Stomach (tissue), 8 donors: ENCODE measurements at regions not wholly inside any gene's neighbourhood (a gene's known extent, or its start where the extent isn't known, plus 50 kb on each side); places are given as distances from the start of the nearest gene placed in this dataset.

ENCODE experiments used
- DNase-seq, 2 donors: peaks; one replicate each; pipeline versions ENCODE4 v3.0.0 to v3.0.0-alpha.2; 2013 to 2019
- H3K27ac ChIP-seq, 5 donors: fragments of 200-600 bp in 4 of 5; sonication (generic) in 4 of 5; one replicate each; pipeline ENCODE4 v1.5.1; 2013 to 2019; ENCODE audit warnings: mild to moderate bottlenecking in 1 of 5, moderate library complexity in 1 of 5
- H3K27me3 ChIP-seq, 3 donors: fragments of 200-600 bp; sonication (generic); one replicate each; pipeline ENCODE4 v1.5.1; 2017 to 2019; ENCODE audit warnings: mixed run types in 1 of 3
- H3K36me3 ChIP-seq, 4 donors: fragments of 200-600 bp; sonication (generic); 1 replicate in 3 of 4; 2 replicates in 1 of 4; pipeline ENCODE4 v1.5.1; 2016 to 2019
- H3K4me1 ChIP-seq, 4 donors: fragments of 200-600 bp; sonication (generic); one replicate each; pipeline ENCODE4 v1.5.1; 2016 to 2019
- H3K4me3 ChIP-seq, 4 donors: fragments of 200-600 bp; sonication (generic) in 3 of 4; one replicate each; pipeline ENCODE4 v1.5.1; 2016 to 2019; ENCODE audit warnings: mild to moderate bottlenecking in 1 of 4
- H3K9me3 ChIP-seq, 4 donors: fragments of 200-600 bp; sonication (generic); one replicate each; pipeline ENCODE4 v1.5.1; 2016 to 2019
- CTCF ChIP-seq, 7 experiments: fragments of 450-650 bp in 4 of 7; fragments of 200-600 bp in 3 of 7; sonication (generic) in 3 of 7; IDR thresholded peaks; one replicate each; pipeline ENCODE4 v1.5.1; 2016 to 2019; ENCODE audit warnings: antibody characterized with exemption in 7 of 7, control low read depth in 2 of 7, mild to moderate bottlenecking in 1 of 7
- EP300 ChIP-seq: sonication (generic); formaldehyde crosslinking; IDR thresholded peaks from one replicate; pipeline ENCODE4 v1.6.1; 2017; ENCODE audit warnings: antibody characterized with exemption
- POLR2A ChIP-seq, 4 donors: fragments of 450-650 bp; IDR thresholded peaks; one replicate each; pipeline ENCODE4 v1.6.1; 2016; ENCODE audit warnings: antibody characterized with exemption in 4 of 4, control low read depth in 2 of 4, mild to moderate bottlenecking in 1 of 4, moderate library complexity in 1 of 4
- POLR2AphosphoS5 ChIP-seq, 3 donors: sonication (generic); formaldehyde crosslinking; IDR thresholded peaks; one replicate each; pipeline ENCODE4 v1.6.1; 2016; ENCODE audit warnings: antibody characterized with exemption in 3 of 3
- WGBS, 5 donors: extraction: QIAGEN DNeasy Blood & Tissue Kit in 3 of 5; methylation state at CpG; one replicate each; pipeline versions ENCODE4 v1.1.5 to v1.1.7; 2013 to 2018; 5-methylcytosine and 5-hydroxymethylcytosine counted together
- intact Hi-C: fragments of 100-400 bp; cut with DNase I; formaldehyde crosslinking; loops from one replicate; pipeline ENCODE4 v1.15.1; 2023; ENCODE audit warnings: low total_unique reads
- donor health status: healthy with polysubstance abuse.
- donor health status: Bipolar disorder and iron deficiency.
- donor health status: healthy.

GRCh38 chr20:48146877-48147276, 361.6 kb upstream of the SULF2 start:
- no peaks in the 10 kb centered on the region for H3K36me3 ChIP-seq
- no peak for TF ChIP-seq CTCF (IDR thresholded peaks at IDR 0.05)
- no peak for TF ChIP-seq POLR2A (IDR thresholded peaks at IDR 0.05)
- no peak for TF ChIP-seq EP300
- no peak for TF ChIP-seq POLR2AphosphoS5 (IDR thresholded peaks at IDR 0.05)
- no peak overlapping the region for H3K4me3 ChIP-seq
- H3K9me3 ChIP-seq, result peaks cover 0 to 2% (median under 1%) of the 10 kb centered on the region in 4 donors
- no peaks in the 10 kb centered on the region for H3K4me1 ChIP-seq
- H3K27me3 ChIP-seq, result peaks cover 0 to 8% (median 0%) of the 10 kb centered on the region in 3 donors
- WGBS, 5 donors, result 45 to 52% (median 48%) methylated on average over 7 of the region's 7 CpGs
- DNase-seq, result no peak
- intact Hi-C loops, result no loop called here
- H3K27ac ChIP-seq, result no peak overlapping the region

- WGBS, 5 donors, result 77 to 86% (median 82%) methylated on average over 3 of the region's 3 CpGs
- intact Hi-C loops, result no loop called here
- no peaks in the 10 kb centered on the region for H3K4me1 ChIP-seq
- TF ChIP-seq POLR2A (IDR thresholded peaks at IDR 0.05), result no peak
- no peak for TF ChIP-seq CTCF (IDR thresholded peaks at IDR 0.05)
- DNase-seq, result no peak
- peaks cover 0 to 8% (median 0%) of the 10 kb centered on the region in 3 donors for H3K27me3 ChIP-seq
- H3K9me3 ChIP-seq, result peaks cover 0 to 7% (median 4%) of the 10 kb centered on the region in 4 donors
- no peak overlapping the region for H3K27ac ChIP-seq
- no peak overlapping the region for H3K4me3 ChIP-seq
- no peaks in the 10 kb centered on the region for H3K36me3 ChIP-seq
These were observed 361.0 kb upstream of the SULF2 start for GRCh38 chr20:48146308-48146707.

GRCh38 chr20:48143435-48144081, 358.3 kb upstream of the SULF2 start:
- Histone ChIP-seq H3K27me3 (peaks cover under 1 to 25% (median 4%) of the 10 kb centered on the region in 3 donors), H3K36me3 (no peaks in the 10 kb centered on the region), H3K4me1 (no peaks in the 10 kb centered on the region), H3K27ac (no peak overlapping the region), H3K4me3 (no peak overlapping the region), H3K9me3 (peaks cover 4 to 15% (median 9%) of the 10 kb centered on the region in 4 donors)
- TF ChIP-seq POLR2AphosphoS5 (IDR thresholded peaks at IDR 0.05) (no peak), POLR2A (IDR thresholded peaks at IDR 0.05) (no peak), CTCF (IDR thresholded peaks at IDR 0.05) (no peak), EP300 (no peak)
- intact Hi-C loops, result no loop called here
- WGBS, 5 donors, result 78 to 86% (median 80%) methylated on average over 10 of the region's 10 CpGs
- no peak for DNase-seq

- H3K9me3 ChIP-seq, result peaks cover 4 to 15% (median 9%) of the 10 kb centered on the region in 4 donors
- intact Hi-C loops, result no loop called here
- H3K4me1 ChIP-seq, result no peaks in the 10 kb centered on the region
- no peak overlapping the region for H3K4me3 ChIP-seq
- TF ChIP-seq EP300 (no peak), POLR2AphosphoS5 (IDR thresholded peaks at IDR 0.05) (no peak)
- no peaks in the 10 kb centered on the region for H3K36me3 ChIP-seq
- 61 to 76% (median 71%) methylated on average over 6 of the region's 6 CpGs for WGBS, 5 donors
- peaks cover 4 to 31% (median 4%) of the 10 kb centered on the region in 3 donors for H3K27me3 ChIP-seq
- H3K27ac ChIP-seq, result no peak overlapping the region
- DNase-seq, result no peak
These were observed 357.2 kb upstream of the SULF2 start for GRCh38 chr20:48142516-48142773.

- intact Hi-C loops, result no loop called here
- Histone ChIP-seq H3K27me3 (peaks cover 4 to 31% (median 4%) of the 10 kb centered on the region in 3 donors), H3K4me3 (no peak overlapping the region), H3K4me1 (no peaks in the 10 kb centered on the region), H3K36me3 (no peaks in the 10 kb centered on the region), H3K9me3 (peaks cover 4 to 15% (median 9%) of the 10 kb centered on the region in 4 donors), H3K27ac (no peak overlapping the region)
- TF ChIP-seq POLR2AphosphoS5 (IDR thresholded peaks at IDR 0.05), result no peak
- no peak for TF ChIP-seq EP300
- no peak for TF ChIP-seq CTCF (IDR thresholded peaks at IDR 0.05)
- TF ChIP-seq POLR2A (IDR thresholded peaks at IDR 0.05), result no peak
- WGBS, 5 donors, result 58 to 86% (median 71%) methylated on average over 5 of the region's 5 CpGs
- no peak for DNase-seq
These were observed 356.6 kb upstream of the SULF2 start for GRCh38 chr20:48141660-48142515.
